GM19238 (cell line): ENCODE measurements at regions not wholly inside any gene's neighbourhood (a gene's known extent, or its start where the extent isn't known, plus 50 kb on each side); places are given as distances from the start of the nearest gene placed in this dataset.
"Not testable (repeated sequence)": the region's sequence is repeated elsewhere in the genome, so short reads cannot be mapped to it uniquely, and the experiment has no call there.

ENCODE experiments used
- DNase-seq: peaks from one replicate; pipeline ENCODE4 v3.0.0; 2011; ENCODE audit warnings: low spot score; ENCODE audit not compliant: insufficient read length

GRCh38 chr17:30589431-30589830 lies 112.2 kb downstream of the GOSR1 start:
- DNase-seq: no peak

- no peak for DNase-seq
Measured at GRCh38 chr17:30588798-30589247, 111.6 kb downstream of the GOSR1 start.

DNA sequence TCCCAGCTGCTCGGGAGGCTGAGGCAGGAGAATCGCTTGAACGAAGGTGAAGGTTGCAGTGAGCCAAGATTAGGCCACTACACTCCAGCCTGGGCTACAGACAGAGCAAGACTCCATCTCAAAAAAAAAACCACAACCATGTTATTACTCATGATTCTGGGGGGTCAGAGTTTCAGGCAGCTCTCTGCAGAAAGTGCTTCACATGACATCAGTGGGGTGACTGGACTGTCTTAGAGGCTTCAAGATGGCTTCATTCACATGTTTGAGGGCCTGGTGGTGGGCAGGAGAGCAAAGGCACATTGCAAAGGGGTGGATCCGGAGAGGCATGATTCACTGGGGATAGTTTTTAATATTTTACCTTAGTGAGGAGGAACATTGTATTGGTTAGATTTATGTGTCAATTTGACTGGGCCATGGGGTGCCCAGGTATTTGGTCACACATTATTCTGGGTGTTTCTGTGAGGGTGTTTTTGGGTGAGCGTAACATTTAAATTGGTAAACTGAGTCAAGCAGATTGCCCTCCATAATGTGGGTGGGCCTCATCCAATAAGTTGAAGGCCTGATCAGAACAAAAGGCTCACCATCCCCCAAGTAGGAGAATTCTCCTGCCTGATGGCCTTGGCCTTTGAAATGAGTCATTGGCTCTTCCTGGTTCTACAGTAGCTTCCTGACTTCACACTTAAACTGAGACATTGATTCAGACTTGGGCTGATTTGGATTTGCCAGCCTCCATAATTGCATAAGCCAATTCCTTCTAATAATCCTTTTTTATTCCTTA lies 109.8 kb downstream of the GOSR1 start:
- DNase-seq: no peak

- no peak for DNase-seq
Measured at GRCh38 chr17:30584810-30585209, 107.6 kb downstream of the GOSR1 start.

- no peak for DNase-seq
Measured at GRCh38 chr17:30580916-30581315, 103.7 kb downstream of the GOSR1 start.

GRCh38 chr17:30579610-30580315 lies 102.6 kb downstream of the GOSR1 start:
- DNase-seq: no peak

DNA sequence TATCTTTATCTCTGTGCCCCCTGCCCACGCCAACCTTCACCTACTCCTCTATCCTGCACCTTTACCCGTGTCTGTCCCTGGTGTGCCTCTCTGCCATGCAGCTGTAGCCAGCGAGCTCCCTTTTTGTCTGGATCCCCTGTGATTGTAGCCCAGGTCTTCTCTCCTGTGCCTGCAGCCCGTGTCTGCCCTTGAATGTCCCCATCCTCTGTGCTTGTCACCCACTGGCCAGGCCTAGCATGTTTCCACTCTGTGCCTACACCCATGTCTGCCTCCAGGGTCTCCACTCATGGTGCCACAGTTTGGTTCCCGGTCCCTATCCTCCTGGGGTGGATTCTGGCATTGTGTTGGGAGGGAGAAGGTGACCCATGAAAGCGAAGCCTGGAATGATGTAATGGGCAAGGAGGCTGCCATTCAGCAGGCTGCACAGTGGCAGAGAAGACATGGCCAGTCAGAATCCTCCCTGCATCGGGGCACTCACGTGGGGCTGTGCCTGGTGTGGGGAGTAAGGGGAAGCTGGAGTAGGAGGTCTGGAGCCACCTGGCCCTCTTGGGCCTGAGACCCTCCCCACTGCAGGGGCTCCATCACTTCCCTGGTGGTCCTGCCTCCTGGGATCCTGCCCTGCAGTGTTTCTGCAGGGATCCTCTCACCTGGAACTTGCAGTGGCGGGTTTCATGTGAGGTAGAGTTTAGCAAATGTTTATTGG lies 101.0 kb downstream of the GOSR1 start:
- DNase-seq: not testable (repeated sequence)
